HG02973 (cell line): ENCODE measurements at regions not wholly inside any gene's neighbourhood (a gene's known extent, or its start where the extent isn't known, plus 50 kb on each side); places are given as distances from the start of the nearest gene placed in this dataset.
"Not testable (repeated sequence)": the region's sequence is repeated elsewhere in the genome, so short reads cannot be mapped to it uniquely, and the experiment has no call there.

Experiments
- ATAC-seq: cut with Tn5 transposase; IDR thresholded peaks from one replicate; pipeline ENCODE4 v1.9.1; 2021; ENCODE audit warnings: moderate library complexity; ENCODE audit not compliant: unreplicated experiment

DNA sequence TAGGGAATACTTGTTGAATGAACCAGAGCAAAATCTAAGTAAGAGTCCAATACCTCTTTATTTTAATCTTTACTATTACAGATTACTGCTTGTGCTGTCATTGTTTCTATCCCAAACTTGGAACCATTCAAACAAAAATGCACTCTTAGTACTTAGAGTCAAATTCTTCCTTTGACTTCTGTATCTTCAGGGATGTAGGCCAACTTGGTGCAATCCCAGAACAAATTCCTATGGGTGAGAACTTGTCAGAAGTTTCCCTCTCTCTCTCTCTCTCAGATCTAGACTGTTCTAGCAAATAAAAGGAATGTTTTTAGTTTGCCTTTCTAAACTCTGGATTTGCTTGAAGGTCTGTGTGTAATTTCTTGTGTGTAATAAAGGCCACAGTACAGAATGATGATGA lies 329.0 kb upstream of the TMTC4 start:
- ATAC-seq: no peak

DNA sequence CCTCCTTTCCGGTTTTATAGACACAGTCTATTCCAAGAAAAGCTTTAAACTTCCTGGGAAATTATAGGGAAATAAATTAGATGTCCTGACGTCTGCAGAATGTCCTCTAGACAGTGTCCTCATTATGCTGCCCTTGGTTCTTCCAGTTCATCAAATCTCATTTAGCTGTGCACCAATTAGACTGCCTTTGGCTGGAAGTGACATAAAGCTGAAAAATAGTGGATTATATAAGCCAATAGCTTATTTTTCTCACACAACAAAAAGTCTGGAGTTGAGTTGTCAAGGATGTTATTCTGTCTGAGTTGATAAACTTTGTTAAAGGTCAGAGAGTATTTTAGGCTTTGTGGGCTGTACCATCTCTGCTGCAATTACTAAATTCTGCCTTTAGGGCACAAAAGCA lies 314.8 kb upstream of the TMTC4 start:
- ATAC-seq: no peak

DNA sequence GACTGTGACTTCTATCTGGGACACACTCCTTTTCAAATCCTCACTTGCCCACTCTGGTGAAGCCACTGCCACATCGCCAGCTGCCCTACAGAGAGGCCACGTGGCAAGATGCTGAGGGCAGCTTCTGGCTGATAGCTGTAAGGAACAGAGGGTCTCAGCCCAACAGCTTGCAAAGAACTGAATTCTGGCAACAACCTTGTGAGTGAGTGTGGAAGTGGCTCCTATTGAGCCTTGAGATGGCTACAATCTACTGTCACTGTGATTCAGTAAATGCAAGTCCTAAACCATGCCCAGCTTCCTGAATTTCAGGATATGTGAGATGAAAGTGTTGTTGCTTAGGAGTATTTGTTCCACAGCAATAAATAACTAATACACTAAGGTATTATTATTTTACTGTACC lies 314.3 kb upstream of the TMTC4 start:
- no peak for ATAC-seq

DNA sequence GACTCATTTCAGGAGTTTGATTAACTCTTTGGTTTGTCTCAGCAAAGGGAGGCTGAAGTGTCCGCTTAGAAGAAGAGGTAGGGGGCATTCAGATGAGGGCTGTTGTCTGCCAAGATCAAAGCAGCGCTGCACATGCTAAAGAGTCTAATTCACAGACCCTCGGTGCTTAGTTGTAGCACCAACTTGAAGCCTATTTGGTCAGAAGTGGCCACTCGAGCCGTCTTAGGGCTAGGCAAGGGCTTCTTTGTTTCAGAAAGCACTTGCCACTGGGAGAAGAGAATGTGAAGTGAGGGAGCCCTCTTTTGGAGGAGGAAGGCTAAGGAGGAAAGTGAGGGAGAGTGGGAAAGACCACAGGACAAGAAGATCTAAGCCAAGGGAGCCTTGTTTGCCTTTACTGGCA lies 313.4 kb upstream of the TMTC4 start:
- ATAC-seq: no peak

DNA sequence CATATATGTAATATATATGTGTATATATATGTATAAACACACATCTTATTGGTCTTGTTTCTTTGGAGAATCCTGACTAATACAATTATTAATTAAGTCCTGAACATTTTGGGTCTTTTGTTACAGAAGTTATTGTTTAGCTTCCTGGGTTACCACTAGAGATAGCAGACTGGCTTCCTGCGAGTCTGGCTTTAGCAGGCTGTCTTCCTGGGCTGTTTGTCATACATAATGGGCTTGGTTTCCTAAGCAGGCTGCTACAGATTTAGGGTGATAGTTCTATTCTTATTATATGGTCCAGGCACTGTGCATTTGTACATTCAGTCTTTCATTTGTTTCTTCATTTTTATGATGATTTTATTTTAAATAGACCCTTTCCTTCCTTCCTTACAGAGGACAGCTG lies 312.0 kb upstream of the TMTC4 start:
- no peak for ATAC-seq

DNA sequence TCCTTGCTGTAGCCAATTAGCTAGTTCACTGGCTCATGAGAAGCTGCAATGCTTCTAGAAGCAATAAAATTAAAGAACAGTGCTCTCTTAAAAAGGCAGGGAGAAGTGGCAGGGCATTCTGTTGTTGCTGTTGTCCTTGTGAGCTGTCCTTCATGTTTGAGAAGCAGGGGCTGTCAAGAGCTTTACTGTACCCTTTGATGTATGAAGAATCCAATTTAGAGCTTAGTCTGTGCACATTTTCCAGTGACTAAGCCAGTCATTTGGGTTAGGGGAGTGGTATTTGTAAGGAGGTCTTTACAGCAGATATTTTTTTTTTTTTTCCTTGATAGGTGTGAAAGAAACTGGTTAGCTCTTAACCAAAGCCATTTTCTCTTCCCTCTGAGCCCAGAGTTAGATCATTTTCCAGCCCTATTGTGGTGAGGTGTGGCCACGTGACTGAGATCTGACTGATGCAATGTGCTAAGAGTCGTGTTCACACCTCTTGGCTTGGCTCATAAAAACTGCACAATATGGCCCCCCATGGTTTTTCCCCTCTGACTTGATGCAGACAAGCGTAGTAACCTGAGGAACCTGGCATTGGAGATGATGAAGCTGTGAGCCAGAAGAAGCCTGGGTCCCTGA lies 309.6 kb upstream of the TMTC4 start:
- no peak for ATAC-seq

DNA sequence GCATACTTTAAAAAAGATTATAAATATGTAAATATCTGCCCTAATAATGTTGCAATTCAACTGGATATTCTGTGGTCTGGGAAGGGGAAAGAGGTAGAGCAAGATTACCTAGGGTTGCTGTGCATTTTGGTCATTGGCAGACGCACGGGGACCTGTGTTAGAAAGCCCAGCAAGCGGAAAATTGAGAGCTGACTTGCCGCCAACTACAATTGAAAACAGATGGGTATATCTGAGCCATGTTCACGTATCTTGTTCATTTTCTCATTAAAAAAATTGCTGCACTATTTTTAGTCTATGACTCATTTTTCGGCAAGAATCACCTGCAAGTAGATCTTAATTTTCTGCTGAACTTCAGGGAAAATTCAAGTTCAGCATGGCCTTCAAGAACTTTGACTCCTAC lies 308.5 kb upstream of the TMTC4 start:
- no peak for ATAC-seq

DNA sequence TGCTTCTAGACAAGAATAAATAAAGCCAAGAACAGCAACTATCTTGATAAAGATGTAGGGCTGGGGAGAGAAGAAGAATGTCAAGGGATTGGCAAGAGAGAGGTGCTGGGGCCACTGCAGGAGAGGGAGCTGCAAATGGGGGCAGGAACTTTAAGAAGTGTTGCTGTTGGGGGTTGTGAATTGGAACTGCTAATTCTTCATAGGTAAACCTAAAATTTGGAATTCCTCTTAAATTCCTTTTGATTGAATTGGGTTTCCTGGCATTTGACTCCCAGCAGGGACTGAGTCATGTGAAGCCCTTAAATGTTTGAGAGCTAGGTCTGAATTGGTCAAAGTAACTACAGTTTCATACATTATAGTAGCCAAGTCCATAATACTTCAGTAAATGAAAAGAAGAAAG lies 305.6 kb upstream of the TMTC4 start:
- ATAC-seq: no peak

DNA sequence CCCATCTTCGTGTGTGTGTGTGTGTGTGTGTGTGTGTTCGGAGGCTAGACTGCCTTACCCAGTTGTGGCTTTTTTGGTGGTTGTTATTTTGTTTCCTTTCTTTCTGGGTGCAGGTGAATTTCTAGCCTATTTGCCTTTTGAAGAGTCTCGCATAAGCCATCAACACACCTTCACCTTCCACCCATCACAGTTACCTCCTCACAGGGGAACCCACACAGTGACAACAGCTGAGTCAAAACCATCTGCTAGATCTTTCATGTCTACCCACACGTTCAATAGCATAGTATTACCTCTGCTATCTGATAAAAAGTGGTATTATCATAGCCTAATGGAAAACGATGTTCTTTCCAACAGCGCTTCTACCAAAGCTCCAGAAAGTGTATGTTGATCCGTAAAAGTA lies 303.2 kb upstream of the TMTC4 start:
- no peak for ATAC-seq

DNA sequence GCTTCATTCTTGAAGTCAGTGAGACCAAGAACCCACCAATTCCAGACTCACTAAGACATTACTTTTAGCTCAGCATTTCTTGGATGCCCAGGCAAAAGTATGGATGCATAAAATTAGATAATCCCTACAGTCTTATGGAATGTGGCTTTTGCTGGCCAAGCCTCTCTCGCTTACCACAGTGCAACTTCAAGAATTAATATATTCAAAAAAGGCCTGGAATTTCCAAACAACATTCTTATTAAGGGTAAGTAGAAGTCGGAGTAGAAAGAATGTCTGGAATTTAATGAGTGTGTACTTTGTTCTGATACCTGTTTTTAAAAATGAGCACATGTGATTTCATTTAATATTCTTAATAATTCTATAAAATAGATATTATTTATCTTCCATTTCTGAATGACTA lies 302.4 kb upstream of the TMTC4 start:
- no peak for ATAC-seq

DNA sequence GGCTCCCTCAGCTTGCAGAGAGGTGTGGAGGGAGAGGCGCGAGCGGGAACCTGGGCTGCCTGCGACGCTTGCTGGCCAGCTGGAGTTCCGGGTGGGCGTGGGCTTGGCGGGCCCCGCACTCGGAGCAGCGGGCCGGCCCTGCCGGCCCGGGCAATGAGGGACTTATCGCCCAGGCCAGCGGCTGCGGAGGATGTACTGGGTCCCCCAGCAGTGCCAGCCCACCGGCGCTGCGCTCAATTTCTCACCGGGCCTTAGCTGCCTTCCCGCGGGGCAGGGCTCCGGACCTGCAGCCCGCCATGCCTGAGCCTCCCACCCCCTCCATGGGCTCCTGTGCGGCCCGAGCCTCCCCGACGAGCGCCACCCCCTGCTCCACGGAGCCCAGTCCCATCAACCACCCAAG lies 301.1 kb upstream of the TMTC4 start:
- ATAC-seq: not testable (repeated sequence)

DNA sequence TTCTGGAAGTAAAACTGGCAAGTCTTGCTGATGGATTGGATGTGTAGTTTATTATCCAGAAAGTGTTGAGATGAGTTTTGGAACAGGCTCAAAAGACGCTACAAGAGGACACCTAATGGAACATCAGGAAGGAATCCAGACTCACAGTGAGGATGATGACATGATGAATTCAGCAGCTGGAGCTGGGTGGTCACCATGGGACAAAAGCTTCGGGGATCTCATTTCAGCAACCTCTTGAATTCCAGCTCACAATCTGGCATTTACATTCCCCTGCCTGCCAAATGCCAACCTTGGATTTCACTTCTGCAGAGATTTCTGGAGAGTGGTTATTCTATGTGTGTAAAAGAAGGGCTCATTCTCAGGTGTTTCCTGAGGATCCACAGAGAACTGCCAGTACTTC lies 288.0 kb upstream of the TMTC4 start:
- ATAC-seq: no peak

DNA sequence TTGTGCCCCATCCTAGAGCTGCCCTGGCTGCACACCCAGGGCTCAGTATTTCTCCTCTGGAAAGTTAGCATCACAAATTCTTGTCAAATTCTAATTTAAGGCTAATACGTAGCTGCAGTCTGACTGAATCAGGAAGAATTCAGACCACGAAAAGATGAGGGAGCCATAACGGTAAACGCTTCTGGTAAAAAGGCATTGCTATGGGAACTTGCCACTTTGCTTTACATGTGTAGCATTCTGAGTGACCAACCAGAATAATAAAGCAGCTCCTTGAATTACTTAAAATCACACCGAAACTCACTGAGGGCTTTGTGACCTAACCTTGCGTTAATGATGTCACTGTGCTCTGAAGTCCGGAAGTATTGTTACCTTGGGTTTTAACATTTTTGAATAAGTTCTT lies 286.6 kb upstream of the TMTC4 start:
- ATAC-seq: no peak

DNA sequence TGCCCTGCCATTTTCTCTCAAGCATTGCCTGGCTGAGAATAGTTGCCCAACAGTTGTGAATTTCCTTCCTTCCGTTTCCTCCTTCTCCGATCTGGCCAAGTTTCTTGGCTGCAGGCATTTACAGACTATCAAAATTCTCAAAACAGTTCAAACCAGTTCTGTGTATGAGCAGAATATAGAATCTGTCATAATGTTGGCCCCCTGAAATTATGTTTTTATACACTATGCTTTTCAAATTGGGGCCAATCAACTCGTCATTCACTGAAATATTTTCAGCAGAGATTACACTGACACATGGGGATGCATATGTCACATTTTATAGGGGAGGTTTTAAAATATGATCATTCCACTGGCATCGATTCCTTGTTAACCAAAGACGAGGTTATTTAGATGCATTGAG lies 284.2 kb upstream of the TMTC4 start:
- no peak for ATAC-seq

DNA sequence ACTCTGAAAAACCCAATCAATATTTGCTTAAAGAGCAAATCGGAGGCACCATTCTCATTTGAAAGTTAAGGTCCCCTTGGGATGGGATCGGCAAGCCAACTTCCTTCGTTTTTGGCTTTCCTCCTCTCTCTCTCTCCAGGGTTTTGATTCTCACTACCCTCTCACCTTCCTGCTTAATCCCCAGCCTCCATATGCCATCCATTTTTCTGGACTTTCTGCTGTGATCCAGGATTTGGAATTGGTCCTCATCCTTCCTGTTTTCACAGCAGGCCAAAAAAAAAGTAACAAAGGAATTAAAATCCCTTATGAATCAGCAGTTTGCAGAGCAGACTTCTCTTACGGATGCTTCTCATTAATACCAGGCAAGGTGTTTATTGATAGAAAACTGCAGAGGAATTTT lies 283.1 kb upstream of the TMTC4 start:
- ATAC-seq: no peak

DNA sequence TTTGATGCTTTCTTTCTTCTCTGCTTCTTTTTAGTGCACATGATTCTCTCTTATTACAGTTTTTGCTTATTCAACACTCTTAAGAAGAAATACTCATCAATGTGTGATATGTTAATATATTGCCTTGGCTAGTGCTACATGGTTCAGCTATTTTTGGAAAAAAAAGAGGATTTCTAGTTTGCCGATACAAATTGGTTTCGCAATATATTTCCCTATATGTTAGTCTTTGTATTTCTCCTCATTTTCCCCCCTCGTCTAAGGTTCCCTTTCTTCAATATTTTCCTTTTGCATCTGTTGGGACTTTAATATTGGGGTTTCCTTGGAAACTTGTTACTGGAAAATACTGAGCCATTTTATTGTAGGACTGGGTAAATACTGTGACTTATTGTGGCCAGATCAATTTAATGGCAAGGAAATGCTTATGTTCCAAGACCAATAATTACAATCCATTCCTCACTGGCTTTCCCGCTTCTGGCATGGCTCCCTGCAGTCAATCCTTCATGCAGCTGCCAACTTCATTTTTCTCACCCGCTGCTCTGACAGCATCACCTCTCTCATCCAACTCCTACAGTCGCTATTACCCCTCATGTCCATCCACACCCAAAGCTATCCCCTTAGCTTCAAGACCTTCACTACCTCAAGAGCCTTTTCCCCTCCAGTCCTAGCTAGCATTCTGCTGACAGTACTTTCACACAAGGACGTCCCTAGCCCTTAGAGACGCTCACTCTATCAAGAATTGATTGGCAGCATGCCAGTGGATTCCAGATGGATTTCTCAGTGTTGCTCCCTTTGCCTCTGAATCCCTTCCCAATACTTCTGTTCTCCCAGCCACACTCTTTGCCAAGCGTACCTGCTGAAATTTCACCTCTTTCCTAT lies 280.1 kb upstream of the TMTC4 start:
- ATAC-seq: no peak

DNA sequence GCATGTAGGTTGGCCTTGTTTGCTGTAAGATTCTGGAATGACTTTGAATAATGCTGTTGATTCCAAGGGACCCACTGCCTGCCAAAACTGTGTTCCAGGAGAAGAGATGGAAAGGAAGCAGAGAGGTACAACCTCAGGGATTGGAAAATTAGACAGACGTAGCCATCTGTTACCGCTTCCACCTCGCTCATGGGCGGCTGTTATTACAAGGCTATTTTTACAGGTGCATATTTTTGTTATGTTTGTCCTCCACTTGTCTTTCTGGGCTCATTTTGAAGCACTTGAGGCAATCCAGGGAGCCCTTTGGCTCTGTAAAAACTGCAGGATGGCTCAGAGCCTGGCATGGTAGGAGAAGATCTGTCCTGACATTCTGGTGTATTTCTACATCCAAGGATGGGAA lies 276.4 kb upstream of the TMTC4 start:
- ATAC-seq: no peak

DNA sequence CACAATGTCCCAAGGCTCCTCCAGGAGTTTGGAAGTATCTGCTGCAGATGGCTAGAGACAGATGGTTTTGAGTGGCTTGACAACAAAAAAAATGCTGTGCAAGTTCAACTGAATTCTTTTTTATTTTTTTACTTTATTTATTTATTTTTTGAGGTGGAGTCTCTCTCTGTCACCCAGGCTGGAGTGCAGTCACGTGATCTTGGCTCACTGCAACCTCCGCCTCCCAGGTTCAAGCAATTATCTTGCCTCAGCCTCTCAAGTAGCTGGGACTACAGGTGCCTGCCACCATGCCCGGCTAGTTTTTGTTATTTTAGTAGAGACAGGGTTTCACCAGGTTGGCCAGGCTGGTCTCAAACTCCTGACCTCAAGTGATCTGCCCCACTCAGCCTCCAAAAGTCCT lies 274.3 kb upstream of the TMTC4 start:
- ATAC-seq: not testable (repeated sequence)

DNA sequence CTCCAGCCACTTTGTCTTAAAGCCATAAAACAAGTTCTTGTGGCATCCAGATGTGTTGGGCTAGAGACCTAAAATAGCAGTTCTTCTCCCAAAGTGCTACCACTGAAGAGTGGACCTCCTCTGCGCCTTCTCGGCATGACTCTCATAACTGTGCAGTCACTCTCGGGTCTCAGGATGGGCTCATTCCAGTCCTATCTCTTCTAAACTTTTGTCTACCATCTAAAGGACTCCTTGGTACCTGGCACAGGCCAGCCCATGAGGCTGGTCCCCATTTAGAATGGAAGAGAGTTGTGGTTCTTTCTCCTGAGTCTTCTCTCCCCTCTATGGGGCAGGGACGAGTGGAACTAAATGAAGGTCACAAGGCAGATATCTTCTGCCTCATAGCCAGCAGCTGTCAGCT lies 272.0 kb upstream of the TMTC4 start:
- ATAC-seq: no peak

DNA sequence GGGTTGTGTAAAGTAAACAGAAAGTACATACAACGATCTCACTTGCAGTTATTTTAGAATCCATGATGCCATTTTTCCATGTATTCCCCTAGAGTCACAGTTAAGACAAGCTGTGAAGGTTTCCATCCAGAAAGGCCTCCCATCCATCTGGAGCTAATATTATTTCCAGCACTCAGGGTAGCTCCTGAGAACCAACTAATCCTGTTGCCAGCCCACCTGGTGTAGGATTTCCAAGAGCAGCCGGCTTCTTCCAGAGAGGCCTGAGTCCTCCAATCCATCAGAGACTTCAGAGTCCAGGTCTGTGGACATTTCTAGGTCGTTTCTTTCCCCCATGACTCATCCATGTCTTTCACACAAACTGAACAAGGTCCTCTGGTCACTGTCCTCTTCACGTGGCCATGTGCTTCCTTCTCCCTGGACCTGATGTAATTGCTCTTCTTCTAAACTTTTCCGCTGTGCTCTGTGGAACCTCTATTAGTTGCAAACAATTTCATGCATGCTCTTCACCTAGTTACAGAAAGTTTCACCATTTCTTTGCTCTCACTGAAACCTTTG lies 270.3 kb upstream of the TMTC4 start:
- ATAC-seq: no peak

DNA sequence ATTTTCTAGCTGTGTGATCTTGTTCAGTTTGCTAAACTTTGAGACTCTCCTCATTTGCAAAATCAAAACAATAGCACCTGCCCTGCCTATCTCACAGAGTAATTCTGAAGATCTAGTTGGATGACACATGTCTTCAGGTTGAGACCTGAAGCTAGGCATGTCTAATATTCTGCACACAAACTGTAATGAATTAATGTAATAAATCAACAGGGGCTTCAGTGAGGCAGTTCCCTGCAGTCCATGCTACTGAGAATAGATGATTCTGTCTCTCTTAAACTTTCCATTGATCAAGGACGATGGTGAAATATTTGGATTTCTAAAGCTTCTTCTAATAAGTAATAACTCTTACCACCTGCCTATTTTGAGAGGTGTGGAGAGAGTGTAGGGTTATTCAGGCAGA lies 268.1 kb upstream of the TMTC4 start:
- ATAC-seq: no peak
